ENCODE measurements at regions not wholly inside any gene's neighbourhood (a gene's known extent, or its start where the extent isn't known, plus 50 kb on each side); places are given as distances from the start of the nearest gene placed in this dataset.

DNA sequence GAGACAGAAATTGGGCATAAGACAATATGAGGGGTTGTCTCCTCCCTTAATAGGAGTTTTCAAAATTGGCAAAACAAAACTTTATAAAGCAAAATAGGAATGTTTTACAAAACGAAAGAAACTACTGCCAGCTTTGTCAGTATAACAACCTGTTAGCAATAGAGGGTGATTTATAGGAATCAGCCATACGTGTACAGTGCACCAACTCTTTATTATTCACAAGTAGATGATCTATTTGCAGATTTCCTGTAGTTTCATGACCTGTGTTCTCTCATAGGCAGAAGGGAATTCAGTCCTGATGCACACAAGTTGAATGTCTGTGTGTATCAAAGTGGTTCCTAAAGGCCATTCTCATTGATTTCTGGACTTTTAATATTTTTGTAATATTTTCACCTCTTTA, 116.3 kb downstream of the MFAP3L start:
- TF ChIP-seq, protein P1, sequence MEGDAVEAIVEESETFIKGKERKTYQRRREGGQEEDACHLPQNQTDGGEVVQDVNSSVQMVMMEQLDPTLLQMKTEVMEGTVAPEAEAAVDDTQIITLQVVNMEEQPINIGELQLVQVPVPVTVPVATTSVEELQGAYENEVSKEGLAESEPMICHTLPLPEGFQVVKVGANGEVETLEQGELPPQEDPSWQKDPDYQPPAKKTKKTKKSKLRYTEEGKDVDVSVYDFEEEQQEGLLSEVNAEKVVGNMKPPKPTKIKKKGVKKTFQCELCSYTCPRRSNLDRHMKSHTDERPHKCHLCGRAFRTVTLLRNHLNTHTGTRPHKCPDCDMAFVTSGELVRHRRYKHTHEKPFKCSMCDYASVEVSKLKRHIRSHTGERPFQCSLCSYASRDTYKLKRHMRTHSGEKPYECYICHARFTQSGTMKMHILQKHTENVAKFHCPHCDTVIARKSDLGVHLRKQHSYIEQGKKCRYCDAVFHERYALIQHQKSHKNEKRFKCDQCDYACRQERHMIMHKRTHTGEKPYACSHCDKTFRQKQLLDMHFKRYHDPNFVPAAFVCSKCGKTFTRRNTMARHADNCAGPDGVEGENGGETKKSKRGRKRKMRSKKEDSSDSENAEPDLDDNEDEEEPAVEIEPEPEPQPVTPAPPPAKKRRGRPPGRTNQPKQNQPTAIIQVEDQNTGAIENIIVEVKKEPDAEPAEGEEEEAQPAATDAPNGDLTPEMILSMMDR (conservative IDR thresholded peaks at IDR 0.05 in 1 of 2, IDR thresholded peaks at IDR 0.05 in 1 of 2; ENCODE audit: low read depth in 1 of 2, low read length in 2 of 2) = no peak
- TF ChIP-seq EZH2 (IDR thresholded peaks at IDR 0.05; ENCODE audit: low read length, missing control alignments) = no peak

All from fibroblast of lung (primary cell).